Spleen (tissue), 7 donors: ENCODE measurements at regions not wholly inside any gene's neighbourhood (a gene's known extent, or its start where the extent isn't known, plus 50 kb on each side); places are given as distances from the start of the nearest gene placed in this dataset.

Experiments used
- CTCF ChIP-seq, 11 experiments: fragments of 200-600 bp in 7 of 11; fragments of 450-650 bp in 4 of 11; sonication (generic) in 4 of 11; IDR thresholded peaks in 8 of 11; conservative IDR thresholded peaks in 3 of 11; 1 replicate in 7 of 11; 2 replicates in 4 of 11; pipeline versions ENCODE4 v1.4.0 to v1.8.0; 2016 to 2021; ENCODE audit warnings: antibody characterized with exemption in 11 of 11, inconsistent platforms in 4 of 11, mild to moderate bottlenecking in 1 of 11
- POLR2AphosphoS5 ChIP-seq, 3 donors: sonication (generic); formaldehyde crosslinking; IDR thresholded peaks; one replicate each; pipeline ENCODE4 v1.5.1; 2017; ENCODE audit warnings: antibody characterized with exemption in 3 of 3
- donor health status: DM: no; HTN: no; CAD: no; lungs with moderate emphysema.
- donor health status: DM: no; HTN: no; CAD: no.
- donor health status: DM: no; HTN: no; CAD: no.

- TF ChIP-seq CTCF (IDR thresholded peaks at IDR 0.05 in 8 of 11, conservative IDR thresholded peaks at IDR 0.05 in 3 of 11) (no peak), POLR2AphosphoS5 (IDR thresholded peaks at IDR 0.05) (no peak)
Observed at GRCh38 chr2:226553333-226553732, 246.3 kb downstream of the IRS1 start.
